ENCODE measurements at regions not wholly inside any gene's neighbourhood (a gene's known extent, or its start where the extent isn't known, plus 50 kb on each side); places are given as distances from the start of the nearest gene placed in this dataset.
"Not testable (repeated sequence)": the region's sequence is repeated elsewhere in the genome, so short reads cannot be mapped to it uniquely, and the experiment has no call there.

DNA sequence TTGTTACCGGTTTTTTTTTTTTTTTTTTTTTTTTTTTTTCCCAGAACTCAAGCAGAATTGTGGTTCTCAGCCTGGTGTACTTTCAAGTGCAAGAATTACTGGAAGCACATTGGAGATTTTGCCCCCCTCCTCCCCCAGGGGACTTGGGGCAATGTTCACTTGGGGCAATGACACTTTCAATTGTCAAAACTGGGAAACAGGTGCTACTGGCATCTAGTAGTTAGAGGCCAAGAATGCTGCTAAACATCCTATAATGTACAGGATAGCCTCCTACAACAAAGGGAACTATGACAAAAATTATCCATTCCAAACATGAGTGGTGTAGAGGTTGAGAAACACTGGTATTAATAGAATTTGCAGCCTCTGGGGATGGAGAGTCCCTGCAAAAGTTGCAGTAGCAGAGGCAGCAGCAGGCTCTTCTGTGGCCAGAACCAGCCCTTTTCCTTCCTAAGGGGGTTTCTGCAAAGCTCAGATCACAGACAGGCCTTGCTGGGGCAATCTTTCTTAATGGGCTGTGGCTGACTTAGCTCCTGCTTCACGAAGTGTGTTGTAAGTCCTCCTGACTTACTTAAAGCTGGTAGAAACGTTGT lies 144.3 kb upstream of the MRPS22 start:
- DNase-seq (ENCODE audit: low read depth, low spot score), result no peak

DNA sequence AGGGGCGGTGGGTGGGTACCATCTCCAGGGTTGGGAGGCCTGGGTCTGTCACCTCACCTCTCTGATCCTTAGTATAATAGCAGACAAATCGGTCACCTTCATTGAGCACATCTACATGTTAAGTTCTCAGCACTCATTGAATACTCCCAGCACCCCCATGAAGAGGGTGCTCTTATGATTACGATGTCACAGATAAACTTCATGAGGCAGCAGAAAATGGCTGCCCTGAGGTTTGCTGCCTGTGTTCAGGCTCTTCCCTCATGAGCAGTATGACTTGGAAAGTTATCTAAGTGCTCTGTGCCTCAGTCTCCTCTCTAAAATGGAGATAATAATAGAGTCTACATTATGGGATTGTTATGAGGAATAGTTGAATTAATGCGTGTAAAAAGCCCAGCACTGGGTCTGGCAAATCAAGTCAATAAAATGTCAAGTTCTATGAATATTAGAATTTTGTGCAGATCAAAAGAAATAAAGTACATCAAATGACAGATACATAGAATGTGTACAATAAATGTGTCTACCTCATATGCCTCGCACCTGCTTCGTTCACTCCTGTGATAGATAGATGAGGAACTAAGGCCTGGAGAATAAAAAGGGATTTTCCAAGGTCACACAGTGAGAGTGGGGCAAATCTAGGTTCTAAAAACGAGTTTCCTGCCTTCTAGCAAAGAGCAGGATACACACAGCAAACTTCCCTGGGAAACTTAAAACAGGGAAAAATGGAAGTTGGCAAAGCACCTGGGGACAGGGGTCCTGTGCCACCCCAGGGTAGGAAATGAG lies 142.2 kb upstream of the MRPS22 start:
- DNase-seq (ENCODE audit: low read depth, low spot score), result no peak

DNA sequence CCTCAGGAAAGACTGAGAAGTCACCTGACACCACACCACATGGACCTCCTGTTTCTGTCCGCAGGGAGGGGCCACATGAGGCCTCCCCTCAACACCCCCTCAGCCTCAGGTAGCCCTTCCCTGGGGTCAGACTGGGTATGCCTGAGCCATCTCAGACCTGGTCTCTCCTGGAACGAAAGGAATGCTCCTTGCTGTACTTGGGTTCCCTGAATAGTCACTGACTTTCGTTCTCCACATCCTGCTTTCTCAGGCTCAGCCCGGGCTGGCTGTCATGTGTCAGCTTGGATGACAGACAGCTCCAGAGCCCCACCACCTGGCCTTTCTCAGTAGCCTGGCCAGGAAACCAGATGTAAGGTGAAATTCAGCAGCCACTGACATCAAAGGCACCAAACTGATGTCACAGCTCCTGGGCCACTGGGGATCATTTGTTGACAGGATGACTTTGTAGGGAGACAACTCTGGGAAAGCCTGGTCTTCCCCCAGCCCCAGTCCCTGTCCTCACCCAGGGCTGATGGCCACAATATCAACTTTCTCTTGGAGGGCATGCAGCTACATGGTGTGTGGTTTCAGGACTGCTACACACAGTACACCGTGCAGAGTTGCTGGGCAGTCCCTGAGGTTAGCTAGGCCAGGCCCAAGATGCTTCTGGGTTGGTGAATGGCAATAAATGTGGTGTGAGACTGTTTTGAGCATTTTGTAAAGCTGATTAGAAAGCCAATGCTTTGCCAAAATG lies 141.4 kb upstream of the MRPS22 start:
- DNase-seq (ENCODE audit: low read depth, low spot score), result no peak

GRCh38 chr3:139202959-139203349 lies 140.9 kb upstream of the MRPS22 start:
- no peak for DNase-seq (ENCODE audit: low read depth, low spot score)

GRCh38 chr3:139203752-139204151 lies 140.1 kb upstream of the MRPS22 start:
- no peak for DNase-seq (ENCODE audit: low read depth, low spot score)

DNA sequence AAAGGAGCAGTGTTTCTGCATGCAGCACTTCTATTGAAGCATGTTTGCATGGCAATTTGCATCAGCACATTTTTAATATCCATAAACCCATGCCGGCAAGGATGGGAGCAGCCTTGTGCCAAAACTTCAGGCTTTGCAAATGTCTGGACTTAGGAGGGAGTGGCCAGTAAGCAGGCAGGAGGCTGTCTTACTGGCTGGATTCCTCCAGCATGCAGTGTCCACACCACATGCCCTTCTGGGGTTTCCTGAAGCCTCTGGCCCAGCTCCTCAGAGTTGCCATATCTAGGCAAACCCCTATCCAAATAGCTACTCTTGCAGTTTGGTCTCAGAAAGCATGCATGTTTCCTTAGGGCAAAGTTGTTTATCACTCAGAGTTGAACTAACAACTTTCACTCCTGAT lies 139.1 kb upstream of the MRPS22 start:
- DNase-seq (ENCODE audit: low read depth, low spot score), result no peak

GRCh38 chr3:139213936-139214335 lies 129.9 kb upstream of the MRPS22 start:
- DNase-seq (ENCODE audit: low read depth, low spot score), result no peak

GRCh38 chr3:139216958-139217357 lies 126.9 kb upstream of the MRPS22 start:
- no peak for DNase-seq (ENCODE audit: low read depth, low spot score)

- no peak for DNase-seq (ENCODE audit: low read depth, low spot score)
Observed at GRCh38 chr3:139217633-139218032, 126.2 kb upstream of the MRPS22 start.

GRCh38 chr3:139218046-139218445 lies 125.8 kb upstream of the MRPS22 start:
- no peak for DNase-seq (ENCODE audit: low read depth, low spot score)

- no peak for DNase-seq (ENCODE audit: low read depth, low spot score)
Observed at GRCh38 chr3:139219463-139219862, 124.4 kb upstream of the MRPS22 start.

DNA sequence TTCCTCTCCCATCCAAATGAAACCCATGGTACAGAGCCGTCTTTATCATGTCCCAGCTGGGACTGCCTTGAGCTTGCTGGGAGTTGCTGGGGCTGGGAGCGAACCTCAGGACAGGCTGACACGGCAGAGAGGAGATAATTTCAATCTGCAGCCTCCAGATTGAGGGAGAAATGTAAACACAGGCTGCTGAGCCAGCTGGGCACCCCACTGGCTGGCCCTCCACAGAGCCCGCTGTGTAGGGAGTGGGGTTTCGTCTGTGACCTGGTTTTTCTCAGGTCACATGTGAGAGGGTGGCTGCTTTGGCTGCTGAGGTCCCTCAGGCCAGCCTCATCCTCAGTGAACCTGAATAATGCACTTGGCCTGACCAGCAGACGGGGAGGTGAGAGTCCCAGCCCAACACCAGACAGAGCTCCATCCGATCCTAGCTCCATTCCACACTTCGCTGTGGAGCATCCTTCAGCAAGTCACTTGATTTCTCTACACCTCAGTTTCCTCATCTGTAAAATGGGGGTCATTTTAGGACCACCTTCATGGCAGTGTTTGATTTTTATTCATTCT lies 121.6 kb upstream of the MRPS22 start:
- DNase-seq (ENCODE audit: low read depth, low spot score), result no peak

DNA sequence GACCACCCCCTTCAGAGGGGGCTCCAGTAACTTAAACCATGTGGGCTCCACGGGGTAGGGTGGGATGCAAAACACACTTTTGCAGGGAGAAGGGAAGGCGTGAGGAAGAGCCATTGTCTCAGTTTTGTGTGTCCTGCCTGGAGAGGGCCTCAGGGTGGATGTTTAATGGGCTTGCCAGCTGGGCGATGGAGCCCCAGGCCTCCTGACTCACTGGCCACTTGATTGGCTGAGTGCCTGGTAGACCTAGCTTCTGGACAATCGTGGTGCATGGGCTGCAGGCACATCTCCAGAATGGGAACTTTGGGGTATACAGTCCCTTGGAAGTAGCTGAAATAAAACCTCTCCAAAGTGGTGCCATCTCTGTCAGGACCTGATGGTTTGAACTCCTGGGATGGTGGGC lies 118.3 kb upstream of the MRPS22 start:
- no peak for DNase-seq (ENCODE audit: low read depth, low spot score)

DNA sequence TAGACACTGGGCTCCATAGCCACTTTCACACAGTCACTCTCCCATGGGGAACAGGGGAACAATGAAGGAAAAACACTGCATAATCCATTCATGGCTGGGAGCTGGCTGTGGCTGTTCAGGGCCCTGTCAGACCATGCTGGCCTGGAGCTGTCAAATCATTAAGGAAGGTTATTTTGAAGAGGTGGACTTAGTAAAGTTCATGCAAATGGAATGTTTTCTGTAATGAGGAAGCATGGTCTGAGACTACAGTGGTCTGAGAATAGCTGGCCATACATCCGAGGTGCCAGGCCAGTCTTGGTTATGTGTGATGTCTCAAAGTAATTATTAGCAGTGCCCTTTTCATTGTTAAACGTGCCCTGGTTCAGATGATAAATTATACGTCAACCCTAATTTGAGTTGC lies 117.1 kb upstream of the MRPS22 start:
- no peak for DNase-seq (ENCODE audit: low read depth, low spot score)

- DNase-seq (ENCODE audit: low read depth, low spot score), result no peak
Observed at GRCh38 chr3:139227165-139227564, 116.7 kb upstream of the MRPS22 start.

DNA sequence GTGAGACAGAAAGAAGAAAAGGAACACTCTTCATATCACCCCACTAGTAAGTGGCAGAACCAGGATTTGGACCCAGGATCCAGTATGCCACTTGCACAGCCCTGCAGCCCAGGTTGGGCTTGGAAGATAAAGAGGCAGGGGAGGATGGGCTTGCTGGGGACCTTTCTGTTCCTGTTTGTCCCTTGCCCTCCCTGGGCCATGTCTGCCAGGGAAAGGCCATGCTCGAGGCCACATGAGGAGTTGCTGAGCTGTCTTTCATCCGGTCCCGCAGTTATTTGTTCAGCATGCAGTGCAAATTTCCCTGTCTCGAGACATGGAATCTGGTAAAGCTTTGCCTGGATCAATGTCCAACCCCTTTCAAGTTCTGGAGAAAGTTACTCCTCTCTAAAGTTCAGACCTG lies 116.0 kb upstream of the MRPS22 start:
- no peak for DNase-seq (ENCODE audit: low read depth, low spot score)

GRCh38 chr3:139230391-139230790 lies 113.4 kb upstream of the MRPS22 start:
- no peak for DNase-seq (ENCODE audit: low read depth, low spot score)

DNA sequence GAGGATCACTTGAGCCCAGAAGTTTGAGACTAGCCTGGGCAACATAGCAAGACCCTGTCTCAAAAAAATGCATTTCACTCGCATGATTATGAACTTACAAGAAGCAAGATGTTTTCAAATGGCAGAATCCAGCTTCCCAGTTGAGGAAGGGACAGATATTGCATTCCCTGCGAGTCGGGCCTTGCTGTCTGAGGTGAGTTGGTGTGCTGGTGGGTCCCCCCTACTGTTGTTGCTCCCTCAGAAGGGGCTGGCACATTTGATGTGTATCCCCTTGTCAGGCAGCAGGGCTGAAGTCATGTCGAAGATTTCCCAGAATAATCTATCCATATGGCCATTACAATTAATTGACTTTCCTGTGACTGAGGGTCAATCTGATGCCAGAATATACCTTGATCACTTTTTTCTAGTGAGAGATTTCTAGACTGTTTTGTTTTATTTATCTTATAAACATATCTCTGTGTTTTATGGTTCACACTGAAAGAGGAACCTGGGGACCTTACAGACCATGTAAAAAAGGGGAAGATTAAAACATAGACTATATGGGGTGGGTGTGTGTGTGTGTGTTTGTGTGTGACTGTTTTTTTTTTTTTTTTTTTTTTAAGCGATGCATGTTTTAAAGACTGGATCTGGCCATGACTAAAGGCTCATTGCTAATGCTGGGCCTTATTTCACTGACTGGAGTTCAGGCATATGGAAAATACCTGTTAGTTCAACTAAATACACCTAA lies 112.1 kb upstream of the MRPS22 start:
- no peak for DNase-seq (ENCODE audit: low read depth, low spot score)

DNA sequence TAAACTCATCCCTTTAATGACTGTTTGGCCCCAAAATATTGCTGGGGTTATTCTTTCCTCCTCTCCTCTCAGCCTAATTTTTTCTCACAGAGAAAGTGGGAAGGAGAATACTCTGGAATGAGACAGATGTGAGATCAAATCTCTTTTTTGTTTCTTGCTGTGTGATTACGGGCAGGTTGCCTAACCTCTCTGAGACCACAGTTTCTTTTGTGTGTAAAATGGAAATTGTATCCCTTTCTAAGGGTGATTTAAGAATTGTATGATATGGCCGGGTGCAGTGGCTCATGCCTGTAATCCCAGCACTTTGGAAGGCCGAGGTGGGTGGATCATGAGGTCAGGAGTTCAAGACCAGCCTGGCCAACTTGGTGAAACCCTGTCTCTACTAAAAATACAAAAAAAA lies 111.5 kb upstream of the MRPS22 start:
- not testable (repeated sequence) for DNase-seq (ENCODE audit: low read depth, low spot score)

DNA sequence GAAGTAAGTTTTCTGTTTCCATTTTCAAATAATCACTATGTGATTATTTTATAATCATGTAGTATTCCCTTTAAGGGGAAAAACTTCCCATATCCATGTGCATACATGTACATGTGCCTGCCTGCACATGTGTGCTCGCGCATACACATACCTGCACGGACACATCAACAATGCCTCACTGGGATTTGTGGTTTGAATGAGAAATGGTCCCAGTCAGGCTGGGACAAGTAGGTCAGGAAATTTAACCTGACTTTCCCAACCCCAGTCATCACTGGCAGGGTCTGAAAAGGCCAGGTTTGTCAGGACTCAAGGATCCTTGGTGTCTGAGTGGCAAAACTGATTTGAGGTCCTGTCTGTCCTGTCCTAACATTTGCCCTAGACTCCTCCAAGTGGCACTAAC lies 109.3 kb upstream of the MRPS22 start:
- DNase-seq (ENCODE audit: low read depth, low spot score), result no peak

GRCh38 chr3:139235192-139235591 lies 108.6 kb upstream of the MRPS22 start:
- no peak for DNase-seq (ENCODE audit: low read depth, low spot score)

GRCh38 chr3:139236336-139236735 lies 107.5 kb upstream of the MRPS22 start:
- no peak for DNase-seq (ENCODE audit: low read depth, low spot score)
